ENCODE measurements at regions not wholly inside any gene's neighbourhood (a gene's known extent, or its start where the extent isn't known, plus 50 kb on each side); places are given as distances from the start of the nearest gene placed in this dataset.

DNA sequence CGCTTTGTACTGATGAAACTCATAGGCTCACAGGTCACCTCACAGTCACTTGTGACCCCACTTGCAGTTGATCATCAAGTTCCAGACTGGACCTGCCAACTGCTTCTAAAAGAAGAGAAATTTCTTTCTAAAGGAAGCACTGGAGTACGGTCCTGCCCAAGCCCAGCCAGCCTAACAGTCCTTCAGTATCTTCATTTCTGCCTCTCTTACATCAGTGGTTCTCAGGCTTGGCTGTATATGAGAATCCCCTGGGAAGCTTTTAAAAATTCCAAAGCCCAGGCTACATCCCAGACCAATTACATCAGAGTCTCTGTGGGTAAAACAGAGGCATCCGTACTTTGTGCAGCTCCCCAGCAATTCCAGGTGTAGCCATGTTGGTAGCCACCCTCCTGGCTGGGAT lies 282.1 kb downstream of the NFIB start:
- DNase-seq: no peak

GRCh38 chr9:14031060-14031414 lies 282.9 kb downstream of the NFIB start:
- no peak for DNase-seq

GRCh38 chr9:14030375-14031059 lies 283.4 kb downstream of the NFIB start:
- no peak for DNase-seq

DNA sequence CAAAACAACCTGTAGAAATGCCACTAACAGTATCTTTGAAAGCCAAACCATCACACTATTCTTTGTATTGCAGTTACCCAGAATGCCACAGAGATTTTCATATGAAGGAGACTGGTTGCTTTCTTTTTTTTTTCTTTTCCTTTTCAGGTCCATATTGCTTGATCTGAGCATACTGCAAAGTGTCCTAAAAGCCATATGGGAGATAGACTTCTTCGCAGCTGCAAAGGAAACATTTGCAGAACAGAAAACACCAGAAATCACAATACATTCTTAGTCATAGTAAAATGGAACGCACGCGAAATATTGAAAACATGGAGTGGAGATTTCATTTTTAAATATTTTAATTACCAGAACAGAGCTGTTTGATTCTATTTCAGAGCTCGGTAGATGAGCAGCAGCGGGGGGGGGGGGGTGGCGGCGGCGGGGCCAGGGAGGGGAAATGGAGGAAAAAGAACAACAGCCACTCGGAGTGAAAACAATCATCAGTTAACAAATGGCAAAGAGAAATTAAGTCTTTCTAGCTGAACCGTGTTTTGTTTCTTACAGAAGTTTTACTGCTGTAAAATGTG lies 284.1 kb downstream of the NFIB start:
- no peak for DNase-seq

DNA sequence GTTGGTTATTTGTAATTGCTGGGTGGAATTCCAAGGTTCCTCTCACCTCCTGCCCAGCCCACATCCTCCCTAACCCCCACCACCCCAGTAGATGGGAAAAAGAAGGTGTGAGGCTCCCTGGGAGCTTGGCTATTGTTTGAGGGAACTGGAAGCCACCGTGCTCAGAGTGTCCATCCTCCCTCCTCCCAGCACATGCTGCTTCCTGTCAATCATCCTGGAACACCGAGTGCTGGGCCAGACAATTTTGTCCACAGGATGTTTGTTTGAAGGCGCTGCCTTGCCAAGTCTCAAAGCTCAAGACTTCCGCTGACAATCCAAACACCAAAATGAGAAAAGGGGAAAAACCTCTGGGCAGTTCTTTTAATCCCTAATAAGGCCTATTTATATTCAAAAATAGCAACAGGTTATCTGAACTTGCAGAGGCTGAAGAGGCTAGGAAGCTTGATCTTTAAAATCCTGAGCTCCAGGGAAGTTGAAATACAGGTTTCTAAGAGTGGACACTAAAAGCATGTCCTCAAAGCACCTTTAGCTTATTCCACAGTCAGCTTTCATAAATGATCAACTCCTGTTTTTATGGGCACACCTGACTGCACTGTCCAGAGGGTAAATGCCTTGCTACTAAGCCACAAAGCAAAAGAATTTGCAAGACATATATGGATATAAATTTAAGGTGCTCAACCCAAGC lies 286.7 kb downstream of the NFIB start:
- DNase-seq: no peak

GRCh38 chr9:14025741-14026140 lies 288.2 kb downstream of the NFIB start:
- DNase-seq: no peak

DNA sequence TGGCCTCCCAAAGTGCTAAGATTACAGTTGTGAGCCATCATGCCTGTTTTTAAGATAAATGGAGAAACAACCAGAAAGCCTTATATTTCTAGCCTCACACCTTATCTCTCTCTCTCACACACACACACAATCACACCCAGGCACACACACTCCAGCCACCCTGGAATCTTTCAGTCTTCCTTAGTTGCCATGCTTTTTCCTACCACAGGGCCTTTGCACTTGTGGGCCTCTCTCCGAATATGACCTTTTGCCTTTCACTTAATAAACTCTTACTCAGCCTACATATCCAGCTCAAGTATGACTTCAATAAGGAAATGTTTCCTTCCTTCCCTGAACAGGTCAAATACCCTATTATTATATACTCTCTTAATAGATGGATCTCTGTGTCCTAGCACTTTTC lies 290.7 kb downstream of the NFIB start:
- no peak for DNase-seq

- DNase-seq: no peak
Measured at GRCh38 chr9:14021871-14022525, 291.9 kb downstream of the NFIB start.

GRCh38 chr9:14018081-14018480 lies 295.9 kb downstream of the NFIB start:
- no peak for DNase-seq

DNA sequence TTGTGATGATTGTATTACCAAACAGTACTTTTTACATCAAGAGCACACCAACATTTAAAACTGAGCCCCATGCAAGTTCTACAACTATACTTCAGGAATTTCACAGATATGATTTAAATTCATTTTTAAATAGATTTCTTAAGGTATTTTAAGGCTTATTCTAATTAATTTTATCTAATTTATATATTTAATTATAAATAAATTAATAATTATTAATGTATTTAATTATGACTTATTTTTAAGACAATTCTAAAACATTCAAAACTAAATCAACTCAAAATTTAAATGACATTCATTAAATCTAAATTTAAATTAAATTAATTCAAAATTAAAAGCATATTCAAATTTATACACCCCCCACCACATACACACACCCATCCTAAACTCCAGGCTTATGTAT lies 299.2 kb downstream of the NFIB start:
- no peak for DNase-seq

- no peak for DNase-seq
Measured at GRCh38 chr9:14014218-14014617, 299.7 kb downstream of the NFIB start.

- no peak for DNase-seq
Measured at GRCh38 chr9:14011799-14012560, 302.0 kb downstream of the NFIB start.

DNA sequence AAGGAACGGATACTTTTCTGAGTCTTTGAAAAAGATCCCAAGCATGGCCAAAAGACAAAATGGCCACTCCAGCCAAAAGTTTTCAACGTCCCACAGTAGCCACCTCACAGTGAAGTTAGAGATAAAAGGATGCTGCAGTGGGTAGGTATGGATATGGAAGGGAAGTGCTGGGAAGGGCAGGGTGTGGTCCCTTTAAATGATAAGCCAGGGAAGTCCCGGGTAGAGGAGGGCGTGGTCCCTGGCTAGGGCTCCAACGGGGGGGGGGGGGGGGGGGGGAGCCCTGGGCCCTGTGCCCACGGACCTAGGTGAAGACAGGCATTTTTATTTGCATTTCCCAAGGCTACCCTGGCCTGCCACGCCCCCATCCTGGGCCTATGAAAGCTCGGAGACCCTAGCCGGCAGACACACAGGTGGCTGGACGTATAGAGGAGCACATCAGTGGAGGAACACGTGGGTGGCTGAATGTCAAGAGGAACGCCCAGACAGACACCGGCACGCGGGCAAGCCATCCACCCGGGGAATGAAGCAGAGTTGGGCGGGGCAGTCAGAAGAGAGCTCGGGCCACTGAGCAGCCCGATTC lies 306.7 kb downstream of the NFIB start:
- no peak for DNase-seq

DNA sequence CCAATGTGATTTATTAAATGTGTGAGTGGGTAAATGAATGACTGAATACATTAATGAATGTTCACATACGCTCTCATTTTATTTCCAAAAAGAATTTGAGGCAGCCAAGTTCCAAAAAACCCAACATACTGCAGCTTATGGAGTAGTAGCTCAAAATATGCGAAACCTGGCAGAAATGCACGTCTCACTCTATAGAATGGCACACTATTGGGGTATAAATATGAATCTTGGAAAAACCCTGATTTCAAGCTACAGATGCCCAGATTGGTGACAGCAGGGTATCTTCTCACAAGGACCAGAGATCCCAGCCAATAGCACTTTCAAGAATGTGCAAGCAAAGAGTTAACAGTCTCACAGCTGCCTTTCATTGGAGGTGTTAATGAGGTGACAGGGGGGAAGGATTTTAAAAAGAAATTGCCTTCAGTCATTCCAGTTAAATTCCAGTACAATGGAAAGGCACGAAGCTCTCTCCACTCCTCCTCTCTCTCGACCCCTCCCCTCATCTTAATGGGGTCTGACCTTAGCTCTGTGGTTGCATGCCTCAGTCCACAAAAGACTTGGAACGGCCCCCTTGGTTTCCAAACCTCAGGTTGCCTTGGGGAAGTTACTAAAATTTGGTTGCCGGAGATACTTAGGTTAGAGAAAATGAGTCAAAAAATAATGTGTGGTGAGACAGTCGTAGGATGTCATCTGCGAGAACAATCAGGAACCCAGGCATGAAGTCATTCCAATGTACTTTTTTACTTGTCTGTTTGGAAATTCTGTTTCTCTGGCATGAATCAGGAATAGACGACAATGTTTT lies 307.4 kb downstream of the NFIB start:
- DNase-seq: no peak

GRCh38 chr9:14004110-14004509 lies 309.8 kb downstream of the NFIB start:
- no peak for DNase-seq

DNA sequence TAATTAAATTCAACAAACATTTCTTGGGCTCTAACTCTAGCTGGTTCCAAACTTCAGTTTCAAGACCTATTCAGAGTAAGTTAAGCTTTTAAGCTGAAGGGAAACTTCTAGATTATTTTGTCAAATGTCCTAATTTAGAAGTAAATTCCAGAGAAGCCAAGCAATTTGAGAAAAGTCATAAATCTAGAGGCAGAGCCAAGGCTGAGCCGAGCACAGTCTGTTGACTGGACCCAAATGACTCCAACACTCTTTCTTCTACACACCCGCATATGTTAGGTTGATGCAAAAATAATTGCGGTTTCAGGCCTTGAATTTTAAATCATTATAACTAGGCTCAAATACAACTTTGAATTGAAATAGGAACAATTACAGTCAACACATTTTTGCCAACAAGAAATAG lies 319.7 kb downstream of the NFIB start:
- DNase-seq: no peak

GRCh38 chr9:13993632-13994185 lies 320.2 kb downstream of the NFIB start:
- DNase-seq: no peak

- no peak for DNase-seq
Measured at GRCh38 chr9:13992138-13993088, 321.5 kb downstream of the NFIB start.

DNA sequence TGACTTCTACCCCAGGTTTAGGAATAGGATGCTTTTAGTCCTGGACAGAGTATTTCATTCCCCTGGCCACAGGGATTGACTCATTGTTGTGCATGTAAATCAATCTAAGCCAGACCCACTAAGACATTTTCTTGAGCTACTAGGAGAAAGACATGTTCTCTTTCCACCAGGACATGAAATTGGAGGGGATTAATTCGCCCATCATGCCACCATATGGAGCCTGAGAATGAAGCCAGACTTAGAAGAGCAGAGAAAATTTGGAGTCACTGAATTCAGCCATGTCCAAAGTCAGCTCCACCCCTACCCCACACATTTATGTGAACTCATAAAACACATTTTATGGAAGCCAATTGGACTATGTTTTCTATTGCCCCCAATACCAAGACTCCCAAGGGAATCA lies 322.5 kb downstream of the NFIB start:
- no peak for DNase-seq

GRCh38 chr9:13990994-13991393 lies 322.9 kb downstream of the NFIB start:
- no peak for DNase-seq

GRCh38 chr9:13990331-13990730 lies 323.6 kb downstream of the NFIB start:
- no peak for DNase-seq

Measured in stimulated activated CD8-positive, alpha-beta memory T cell treated with anti-CD3 and anti-CD28 coated beads, Interleukin-4, amount 100 ng/mL, for 48 hours (primary cell).